ENCODE measurements at regions not wholly inside any gene's neighbourhood (a gene's known extent, or its start where the extent isn't known, plus 50 kb on each side); places are given as distances from the start of the nearest gene placed in this dataset.

DNA sequence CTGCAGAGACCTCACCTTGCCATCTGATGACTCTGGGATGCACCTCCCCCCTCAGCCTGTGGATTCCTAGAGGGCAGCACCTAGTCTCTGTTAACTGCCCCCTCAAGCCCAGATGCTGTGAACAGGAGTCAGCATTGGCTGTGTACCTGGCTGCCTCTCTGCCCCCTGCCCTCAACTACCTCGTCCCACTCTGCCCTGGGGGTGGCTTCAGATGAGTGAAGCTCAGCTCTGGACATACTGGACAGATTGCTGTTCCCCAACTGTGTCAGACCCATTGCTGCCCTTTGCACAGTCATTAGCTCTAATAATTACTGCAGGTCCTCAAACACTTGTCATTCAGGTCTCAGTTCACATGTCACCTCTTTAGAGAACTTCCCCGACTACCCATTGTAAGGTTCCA is 182.1 kb upstream of the TSHZ3 start:
- no peak for TF ChIP-seq RAD21 (IDR thresholded peaks at IDR 0.05; ENCODE audit: low read depth)
- TF ChIP-seq MAX (IDR thresholded peaks at IDR 0.05): no peak
- TF ChIP-seq TEAD4 (IDR thresholded peaks at IDR 0.05): no peak
- TF ChIP-seq YY1 (IDR thresholded peaks at IDR 0.05; ENCODE audit: low read depth): no peak
- TF ChIP-seq TCF12 (IDR thresholded peaks at IDR 0.05; ENCODE audit: low read depth): no peak
- TF ChIP-seq, protein P1, sequence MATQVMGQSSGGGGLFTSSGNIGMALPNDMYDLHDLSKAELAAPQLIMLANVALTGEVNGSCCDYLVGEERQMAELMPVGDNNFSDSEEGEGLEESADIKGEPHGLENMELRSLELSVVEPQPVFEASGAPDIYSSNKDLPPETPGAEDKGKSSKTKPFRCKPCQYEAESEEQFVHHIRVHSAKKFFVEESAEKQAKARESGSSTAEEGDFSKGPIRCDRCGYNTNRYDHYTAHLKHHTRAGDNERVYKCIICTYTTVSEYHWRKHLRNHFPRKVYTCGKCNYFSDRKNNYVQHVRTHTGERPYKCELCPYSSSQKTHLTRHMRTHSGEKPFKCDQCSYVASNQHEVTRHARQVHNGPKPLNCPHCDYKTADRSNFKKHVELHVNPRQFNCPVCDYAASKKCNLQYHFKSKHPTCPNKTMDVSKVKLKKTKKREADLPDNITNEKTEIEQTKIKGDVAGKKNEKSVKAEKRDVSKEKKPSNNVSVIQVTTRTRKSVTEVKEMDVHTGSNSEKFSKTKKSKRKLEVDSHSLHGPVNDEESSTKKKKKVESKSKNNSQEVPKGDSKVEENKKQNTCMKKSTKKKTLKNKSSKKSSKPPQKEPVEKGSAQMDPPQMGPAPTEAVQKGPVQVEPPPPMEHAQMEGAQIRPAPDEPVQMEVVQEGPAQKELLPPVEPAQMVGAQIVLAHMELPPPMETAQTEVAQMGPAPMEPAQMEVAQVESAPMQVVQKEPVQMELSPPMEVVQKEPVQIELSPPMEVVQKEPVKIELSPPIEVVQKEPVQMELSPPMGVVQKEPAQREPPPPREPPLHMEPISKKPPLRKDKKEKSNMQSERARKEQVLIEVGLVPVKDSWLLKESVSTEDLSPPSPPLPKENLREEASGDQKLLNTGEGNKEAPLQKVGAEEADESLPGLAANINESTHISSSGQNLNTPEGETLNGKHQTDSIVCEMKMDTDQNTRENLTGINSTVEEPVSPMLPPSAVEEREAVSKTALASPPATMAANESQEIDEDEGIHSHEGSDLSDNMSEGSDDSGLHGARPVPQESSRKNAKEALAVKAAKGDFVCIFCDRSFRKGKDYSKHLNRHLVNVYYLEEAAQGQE (IDR thresholded peaks at IDR 0.05; ENCODE audit: low read depth): no peak
- TF ChIP-seq NFIC (IDR thresholded peaks at IDR 0.05): no peak

- TF ChIP-seq FOXM1 (IDR thresholded peaks at IDR 0.05; ENCODE audit: borderline replicate concordance, low read depth) (no peak), RAD21 (IDR thresholded peaks at IDR 0.05; ENCODE audit: low read depth) (no peak), CREB1 (IDR thresholded peaks at IDR 0.05; ENCODE audit: low read depth) (no peak), EGR1 (IDR thresholded peaks at IDR 0.05) (no peak), MAX (IDR thresholded peaks at IDR 0.05) (no peak), NFIC (IDR thresholded peaks at IDR 0.05) (no peak), ZBTB7A (IDR thresholded peaks at IDR 0.05; ENCODE audit: low read depth) (no peak), CEBPB (IDR thresholded peaks at IDR 0.05) (no peak), YY1 (IDR thresholded peaks at IDR 0.05; ENCODE audit: low read depth) (no peak), TEAD4 (IDR thresholded peaks at IDR 0.05) (no peak), TCF12 (IDR thresholded peaks at IDR 0.05; ENCODE audit: low read depth) (no peak)
- TF ChIP-seq, protein P1 (IDR thresholded peaks at IDR 0.05; ENCODE audit: low read depth): no peak
Measured at GRCh38 chr19:31532034-31532433, 182.8 kb upstream of the TSHZ3 start.

DNA sequence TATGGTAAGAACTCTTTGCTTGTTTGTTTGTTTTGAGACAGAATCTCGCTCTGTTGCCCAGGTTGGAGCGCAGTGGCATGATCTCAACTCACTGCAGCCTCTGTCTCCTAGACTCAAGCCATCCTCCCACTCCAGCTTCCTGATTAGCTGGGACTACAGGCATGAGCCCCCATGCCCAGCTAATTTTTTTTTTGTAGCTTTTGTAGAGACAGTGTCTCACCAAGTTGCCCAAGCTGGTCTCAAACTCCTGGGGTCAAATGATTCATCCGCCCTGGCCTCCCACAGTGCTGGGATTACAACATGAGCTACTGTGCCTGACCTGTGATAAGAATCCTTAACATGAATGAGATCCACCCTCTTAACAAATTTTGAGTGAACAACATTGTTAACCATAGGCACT is 183.9 kb upstream of the TSHZ3 start:
- TF ChIP-seq TEAD4 (IDR thresholded peaks at IDR 0.05) (no peak), FOXM1 (IDR thresholded peaks at IDR 0.05; ENCODE audit: borderline replicate concordance, low read depth) (no peak), EP300 (IDR thresholded peaks at IDR 0.05; ENCODE audit: borderline replicate concordance) (no peak), NFIC (IDR thresholded peaks at IDR 0.05) (no peak), TCF12 (IDR thresholded peaks at IDR 0.05; ENCODE audit: low read depth) (no peak), MAX (IDR thresholded peaks at IDR 0.05) (no peak), USF1 (IDR thresholded peaks at IDR 0.05) (no peak), TAF1 (IDR thresholded peaks at IDR 0.05; ENCODE audit: low read depth) (no peak), CEBPB (IDR thresholded peaks at IDR 0.05) (no peak), CREB1 (IDR thresholded peaks at IDR 0.05; ENCODE audit: low read depth) (no peak)

DNA sequence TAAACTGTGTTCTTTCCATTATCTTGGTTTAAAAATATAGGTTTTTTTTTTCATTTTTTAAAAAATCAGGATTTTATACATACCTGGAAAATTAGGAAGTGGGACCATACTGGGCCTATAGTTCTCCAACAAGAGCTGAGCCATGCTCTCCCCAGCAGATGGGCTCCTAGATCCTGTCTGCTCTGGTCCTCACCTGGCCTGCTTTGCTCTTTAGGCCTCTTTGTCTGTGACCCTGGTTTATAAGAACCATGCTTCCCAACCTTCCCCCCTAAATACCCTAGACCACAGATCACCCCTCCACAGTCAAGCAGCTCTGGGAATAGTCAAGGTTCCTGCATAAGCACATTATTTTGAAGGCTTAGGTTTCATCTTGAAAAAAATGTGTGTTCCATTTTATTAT is 185.0 kb upstream of the TSHZ3 start:
- TF ChIP-seq TAF1 (IDR thresholded peaks at IDR 0.05; ENCODE audit: low read depth) (no peak), YY1 (IDR thresholded peaks at IDR 0.05; ENCODE audit: low read depth) (no peak), CREB1 (IDR thresholded peaks at IDR 0.05; ENCODE audit: low read depth) (no peak), CEBPB (IDR thresholded peaks at IDR 0.05) (no peak), FOXM1 (IDR thresholded peaks at IDR 0.05; ENCODE audit: borderline replicate concordance, low read depth) (no peak)
- TF ChIP-seq, protein P1 (IDR thresholded peaks at IDR 0.05; ENCODE audit: low read depth): no peak

DNA sequence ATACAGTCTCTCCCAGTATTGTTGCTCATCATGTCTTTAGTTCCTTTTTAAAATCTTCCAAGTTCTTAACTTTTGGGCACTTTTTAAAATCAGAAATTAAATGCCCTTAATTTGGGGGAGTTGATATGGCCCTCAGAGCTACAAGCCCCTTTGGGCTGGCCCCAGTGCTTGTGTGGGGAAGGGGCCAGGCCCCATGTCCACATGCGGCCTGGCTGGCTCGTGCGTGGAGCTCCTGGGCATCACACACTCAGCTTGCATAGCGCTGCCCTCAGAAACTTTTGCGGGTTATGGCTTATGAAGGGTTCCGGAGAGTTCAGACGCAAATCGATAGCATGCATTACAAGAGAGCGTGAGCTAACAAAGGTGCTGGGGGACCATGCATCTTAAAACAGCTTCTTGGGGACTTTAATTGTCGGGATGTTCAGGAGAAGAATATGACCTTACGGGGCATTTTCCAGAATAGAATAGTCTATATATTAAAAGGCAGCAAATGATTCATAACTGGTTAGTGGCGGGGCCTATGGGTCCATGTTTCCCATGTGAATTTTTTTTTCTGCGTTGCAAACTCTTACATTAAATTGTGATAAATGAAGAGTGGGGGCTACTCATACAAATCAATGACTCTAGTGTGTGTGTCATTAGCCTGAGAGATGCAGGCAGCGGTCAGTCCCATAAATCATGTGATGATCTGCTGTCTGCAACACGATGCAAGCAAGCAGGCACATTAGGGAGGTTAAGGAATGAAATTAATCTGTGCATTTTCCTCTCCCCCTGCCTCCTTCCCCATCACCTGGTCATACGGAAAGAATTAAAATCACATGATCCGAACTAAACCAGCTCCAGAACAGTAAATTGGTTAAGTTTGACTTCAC is 185.8 kb upstream of the TSHZ3 start:
- TF ChIP-seq RAD21 (IDR thresholded peaks at IDR 0.05; ENCODE audit: low read depth) (no peak), NFIC (IDR thresholded peaks at IDR 0.05) (no peak)

Data from Ishikawa (cell line).